HG03378 (cell line): ENCODE measurements at regions not wholly inside any gene's neighbourhood (a gene's known extent, or its start where the extent isn't known, plus 50 kb on each side); places are given as distances from the start of the nearest gene placed in this dataset.

Experiments
- ATAC-seq: cut with Tn5 transposase; IDR thresholded peaks from one replicate; pipeline ENCODE4 v1.9.1; 2021; ENCODE audit warnings: mild to moderate bottlenecking, moderate library complexity; ENCODE audit not compliant: unreplicated experiment

DNA sequence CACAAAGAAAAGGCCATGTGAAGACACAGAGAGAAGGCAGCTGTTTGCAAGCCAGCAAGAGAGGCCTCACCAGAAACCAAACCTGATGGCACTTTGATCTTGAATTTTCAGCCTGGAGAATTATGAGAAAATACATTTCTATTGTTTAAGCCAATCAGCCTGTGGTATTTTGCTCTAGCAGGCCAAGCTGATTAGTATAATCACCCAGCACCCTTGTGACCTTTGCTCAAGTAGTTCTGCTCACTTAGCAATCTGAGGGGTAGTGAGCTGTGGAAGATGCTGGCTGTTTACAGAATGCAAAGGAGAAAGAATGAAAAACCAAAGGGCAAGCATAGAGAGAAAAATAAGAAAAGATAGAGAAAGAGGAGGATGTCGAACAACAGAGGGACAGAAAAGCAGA, 396.4 kb upstream of the BOD1L1 start:
- ATAC-seq, result no peak

- no peak for ATAC-seq
Measured at GRCh38 chr4:14025111-14025510, 397.6 kb upstream of the BOD1L1 start.

DNA sequence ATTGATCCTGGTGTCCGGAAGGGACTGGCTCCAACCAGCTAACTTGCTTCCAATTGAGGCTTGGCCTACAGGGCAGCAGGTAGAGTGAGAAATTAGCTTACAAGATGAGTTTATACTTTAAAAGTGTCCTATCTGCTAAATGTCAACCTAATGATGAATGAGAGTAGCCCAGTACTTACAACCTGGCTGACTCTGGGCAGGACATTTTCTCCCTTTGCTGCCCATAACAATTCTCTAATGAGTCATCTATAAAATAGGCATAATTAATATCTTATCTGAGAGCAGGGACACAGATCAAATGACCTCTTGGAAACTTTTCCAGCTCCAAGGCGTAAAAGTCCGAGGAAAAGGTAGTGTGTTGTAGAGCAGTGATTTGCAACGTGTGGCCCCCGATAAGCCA, 398.4 kb upstream of the BOD1L1 start:
- no peak for ATAC-seq

DNA sequence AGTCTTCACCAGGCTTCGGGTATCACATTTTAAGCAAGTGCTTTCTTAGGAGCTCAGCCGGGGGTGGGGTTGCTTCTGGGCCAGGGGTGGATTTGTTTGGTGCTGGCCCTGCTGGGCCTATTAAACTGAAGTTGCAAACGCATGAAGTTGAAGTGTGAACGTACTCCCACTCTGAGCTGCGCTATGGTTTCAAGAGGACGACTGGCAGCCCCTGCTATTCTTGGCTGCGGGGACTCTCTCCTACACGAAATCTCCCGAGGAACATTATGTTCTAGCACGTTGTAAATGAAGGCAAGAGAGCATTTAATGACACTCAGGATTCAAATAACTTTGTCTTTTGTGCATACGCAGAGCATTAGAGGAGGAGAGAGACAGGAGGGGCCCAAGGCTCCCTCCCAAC, 401.3 kb upstream of the BOD1L1 start:
- ATAC-seq, result no peak

- ATAC-seq, result no peak
Measured at GRCh38 chr4:14035076-14035475, 407.6 kb upstream of the BOD1L1 start.

- ATAC-seq, result no peak
Measured at GRCh38 chr4:14043203-14043602, 415.7 kb upstream of the BOD1L1 start.

DNA sequence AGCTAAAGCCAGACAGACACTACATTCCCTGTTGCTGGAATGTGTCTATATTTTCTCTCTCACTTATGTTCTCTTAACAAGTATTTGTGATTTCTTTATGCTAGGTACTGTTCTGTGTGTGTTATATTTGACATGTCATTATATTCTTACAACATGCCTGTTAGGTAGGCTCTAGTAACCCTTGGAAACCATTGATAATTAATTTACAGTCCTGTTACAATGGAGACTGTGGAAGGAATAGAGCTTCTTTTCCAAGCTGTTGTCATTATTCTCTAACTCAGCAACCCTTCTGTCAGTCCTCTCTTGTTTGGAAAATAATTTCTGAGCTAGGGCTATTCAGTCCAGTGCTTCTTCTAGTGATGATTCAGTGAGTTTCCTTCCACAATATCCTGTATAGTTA, 419.1 kb upstream of the BOD1L1 start:
- ATAC-seq, result no peak

GRCh38 chr4:14047840-14048239, 420.3 kb upstream of the BOD1L1 start:
- no peak for ATAC-seq

DNA sequence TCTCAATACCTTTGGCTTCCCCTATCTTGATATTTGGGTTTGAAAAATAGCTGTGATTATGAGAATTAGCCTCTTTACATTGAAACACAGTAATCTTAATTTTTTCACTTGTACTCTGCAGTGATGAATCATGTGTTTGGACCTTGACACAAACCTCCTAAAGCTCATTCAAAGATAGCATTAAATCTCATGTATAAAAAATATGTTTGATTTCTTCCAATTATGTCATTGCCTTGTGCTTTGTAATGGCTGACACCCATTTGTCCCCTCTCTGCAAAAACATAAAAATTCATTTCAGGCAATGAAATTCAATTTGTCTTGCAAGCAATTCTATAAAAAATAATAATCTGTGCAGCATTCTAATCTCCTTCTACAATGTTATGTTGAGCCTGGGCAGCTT, 422.4 kb upstream of the BOD1L1 start:
- ATAC-seq, result no peak

- ATAC-seq, result no peak
Measured at GRCh38 chr4:14053291-14053690, 425.8 kb upstream of the BOD1L1 start.

DNA sequence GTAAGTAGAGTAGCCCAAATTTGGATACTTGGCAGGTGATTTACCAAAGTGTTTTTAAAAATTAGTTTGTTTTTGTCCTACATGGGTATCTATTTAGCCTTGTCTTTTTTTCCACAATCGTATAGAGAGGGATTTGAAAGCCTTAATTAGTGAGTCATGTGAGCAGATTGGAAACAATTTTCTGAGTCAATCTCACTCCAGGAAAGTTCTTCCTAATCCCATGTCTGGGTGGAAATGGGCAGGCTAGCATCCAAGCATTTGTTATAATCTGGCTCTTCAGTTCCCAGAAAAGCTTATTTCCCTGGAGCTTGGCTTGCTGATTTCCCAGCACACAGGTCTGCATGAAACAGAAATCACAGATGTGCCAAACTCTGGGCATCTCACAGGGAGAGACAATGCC, 426.9 kb upstream of the BOD1L1 start:
- no peak for ATAC-seq

DNA sequence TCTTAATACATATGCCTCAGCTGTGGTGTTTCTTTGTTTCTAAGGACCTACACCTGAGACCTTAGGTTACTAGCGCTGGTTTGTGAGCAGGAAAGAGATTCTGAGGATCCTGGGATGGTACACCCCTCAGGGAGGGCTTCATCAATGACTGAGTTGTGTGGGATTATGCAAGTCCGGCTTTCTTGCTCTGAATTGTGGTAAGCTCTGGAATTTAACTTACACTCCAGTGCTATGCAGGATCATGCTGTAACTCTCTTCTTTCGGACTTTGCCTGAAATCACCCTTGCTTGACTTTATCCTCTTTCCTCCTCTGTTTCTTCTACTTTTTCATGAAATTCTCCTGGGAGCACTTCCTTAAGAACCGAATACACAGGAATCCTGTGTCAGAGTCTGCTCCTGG, 431.5 kb upstream of the BOD1L1 start:
- no peak for ATAC-seq

- ATAC-seq, result no peak
Measured at GRCh38 chr4:14064984-14065383, 437.5 kb upstream of the BOD1L1 start.

DNA sequence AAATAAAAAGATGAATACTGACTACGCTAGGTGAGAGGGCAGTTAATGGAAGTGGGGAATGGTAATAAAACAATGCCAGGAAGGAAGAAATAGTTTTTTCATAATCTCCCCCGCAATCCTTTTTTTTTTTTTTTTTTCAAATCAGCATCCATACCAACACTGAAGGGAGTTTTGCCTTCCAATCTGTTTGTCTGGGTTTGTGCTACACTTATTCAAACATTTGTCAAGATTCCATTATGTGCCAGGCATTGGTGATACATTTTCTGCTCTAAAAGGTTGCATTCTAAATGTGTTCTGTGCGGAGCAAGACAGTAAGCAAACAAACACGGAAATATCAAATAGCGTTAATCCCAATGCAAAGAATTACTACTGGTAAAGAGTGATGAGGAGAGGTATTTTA, 437.9 kb upstream of the BOD1L1 start:
- ATAC-seq, result no peak

DNA sequence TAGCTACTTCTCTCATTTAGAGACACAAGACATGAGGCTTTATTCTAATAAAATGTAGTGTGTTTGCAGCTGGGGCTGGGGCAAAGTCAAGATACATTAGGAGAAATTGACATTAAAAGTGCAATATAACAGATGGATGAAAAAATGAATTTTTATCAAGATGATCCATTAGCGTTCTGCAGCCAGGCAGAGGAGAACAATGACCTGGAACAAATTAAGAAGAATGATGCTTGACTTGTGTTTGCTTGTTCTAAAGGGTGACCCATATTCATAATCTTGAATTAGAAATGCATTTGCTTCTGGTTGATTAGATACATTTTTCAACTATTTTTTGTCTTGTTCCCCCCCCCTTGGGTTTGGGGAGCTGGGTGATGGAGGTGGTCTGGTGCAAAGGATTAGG, 439.5 kb upstream of the BOD1L1 start:
- ATAC-seq, result no peak

GRCh38 chr4:14069886-14070285, 442.4 kb upstream of the BOD1L1 start:
- ATAC-seq, result no peak

- ATAC-seq, result no peak
Measured at GRCh38 chr4:14070289-14070880, 442.9 kb upstream of the BOD1L1 start.

DNA sequence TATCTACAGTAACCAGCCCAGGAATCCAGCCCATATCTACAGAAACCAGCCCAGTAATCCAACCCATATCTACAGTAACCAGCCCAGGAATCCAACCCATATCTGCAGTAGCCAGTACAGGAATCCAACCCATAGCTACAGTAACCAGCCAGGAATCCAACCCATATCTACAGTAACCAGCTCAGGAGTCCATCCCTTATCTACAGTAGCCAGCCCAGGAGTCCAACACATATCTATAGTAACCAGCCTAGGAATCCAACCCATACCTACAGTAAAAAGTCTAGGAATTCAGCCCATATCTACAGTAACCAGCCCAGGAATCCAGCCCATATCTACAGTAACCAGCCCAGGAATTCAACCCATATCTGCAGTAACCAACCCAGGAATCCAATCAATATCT, 445.0 kb upstream of the BOD1L1 start:
- no peak for ATAC-seq

- ATAC-seq, result no peak
Measured at GRCh38 chr4:14076776-14077175, 449.3 kb upstream of the BOD1L1 start.

- ATAC-seq, result no peak
Measured at GRCh38 chr4:14078326-14078725, 450.8 kb upstream of the BOD1L1 start.

DNA sequence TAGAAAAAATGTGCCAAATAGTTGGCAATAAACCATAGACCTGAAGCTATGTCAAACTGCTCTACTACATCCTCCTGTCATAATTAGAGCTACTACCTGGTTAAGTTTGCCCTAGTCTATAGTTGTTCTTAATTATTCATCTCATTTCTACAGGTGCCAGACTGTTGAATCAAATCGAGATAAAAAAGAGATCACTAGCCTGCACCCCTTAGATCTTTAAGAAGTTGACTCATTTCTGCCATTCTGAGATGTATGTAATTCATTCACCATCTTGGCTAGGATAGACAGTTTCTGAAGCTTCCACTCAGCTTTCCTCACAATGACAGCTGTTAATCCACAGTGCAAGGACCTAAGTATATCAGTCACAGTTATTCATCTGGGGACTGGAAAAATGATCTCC, 452.1 kb upstream of the BOD1L1 start:
- no peak for ATAC-seq

GRCh38 chr4:14083150-14083549, 455.6 kb upstream of the BOD1L1 start:
- ATAC-seq, result no peak

GRCh38 chr4:14084598-14084997, 457.1 kb upstream of the BOD1L1 start:
- no peak for ATAC-seq

DNA sequence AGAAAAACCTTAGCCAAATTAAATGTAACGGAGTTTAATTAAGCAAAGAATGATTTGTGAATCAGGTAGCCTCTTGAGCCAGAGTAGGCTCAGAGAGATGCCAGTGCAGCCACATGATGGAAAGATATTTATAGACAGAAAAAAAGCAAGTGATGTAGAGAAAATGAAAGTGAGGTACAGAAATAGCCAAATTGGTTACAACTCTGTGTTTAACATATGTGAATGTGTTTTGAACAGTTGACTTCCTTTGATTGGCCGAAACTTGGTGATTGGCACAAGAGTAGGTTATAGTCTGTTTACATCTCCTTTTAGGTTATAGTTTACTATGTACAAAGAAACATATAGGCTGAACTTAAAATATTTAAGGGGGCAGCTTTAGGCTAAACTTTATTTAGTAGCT, 459.9 kb upstream of the BOD1L1 start:
- peak; percentile 94 for ATAC-seq
